LNCAP (cell line): ENCODE measurements at regions not wholly inside any gene's neighbourhood (a gene's known extent, or its start where the extent isn't known, plus 50 kb on each side); places are given as distances from the start of the nearest gene placed in this dataset.

ENCODE experiments used
- CTCF ChIP-seq: fragments of 450-650 bp; IDR thresholded peaks from 2 replicates; pipeline ENCODE4 v1.5.1; 2017; ENCODE audit warnings: mild to moderate bottlenecking

DNA sequence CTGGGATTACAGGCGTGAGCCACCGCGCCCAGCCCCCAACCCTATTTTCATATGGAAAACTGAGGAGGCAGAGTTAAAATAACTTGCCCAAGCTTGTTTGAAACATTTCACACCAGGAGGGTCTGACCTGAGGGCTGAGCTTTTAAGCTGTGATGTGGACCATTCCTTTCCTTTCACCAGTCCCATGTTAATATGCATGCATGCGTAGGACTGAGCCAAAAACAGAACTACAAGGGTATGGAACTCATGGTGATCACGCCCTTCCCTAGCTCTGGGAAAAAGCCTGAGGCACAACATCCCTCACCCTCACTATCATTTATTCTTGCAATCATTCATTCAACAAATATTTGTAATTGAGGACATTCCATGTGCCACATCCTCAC lies 87.4 kb upstream of the FAM169A start:
- TF ChIP-seq CTCF: no peak

- TF ChIP-seq CTCF: no peak
Measured at GRCh38 chr5:74952406-74952805, 86.2 kb upstream of the FAM169A start.

- TF ChIP-seq CTCF: no peak
Measured at GRCh38 chr5:74951865-74952264, 85.7 kb upstream of the FAM169A start.

DNA sequence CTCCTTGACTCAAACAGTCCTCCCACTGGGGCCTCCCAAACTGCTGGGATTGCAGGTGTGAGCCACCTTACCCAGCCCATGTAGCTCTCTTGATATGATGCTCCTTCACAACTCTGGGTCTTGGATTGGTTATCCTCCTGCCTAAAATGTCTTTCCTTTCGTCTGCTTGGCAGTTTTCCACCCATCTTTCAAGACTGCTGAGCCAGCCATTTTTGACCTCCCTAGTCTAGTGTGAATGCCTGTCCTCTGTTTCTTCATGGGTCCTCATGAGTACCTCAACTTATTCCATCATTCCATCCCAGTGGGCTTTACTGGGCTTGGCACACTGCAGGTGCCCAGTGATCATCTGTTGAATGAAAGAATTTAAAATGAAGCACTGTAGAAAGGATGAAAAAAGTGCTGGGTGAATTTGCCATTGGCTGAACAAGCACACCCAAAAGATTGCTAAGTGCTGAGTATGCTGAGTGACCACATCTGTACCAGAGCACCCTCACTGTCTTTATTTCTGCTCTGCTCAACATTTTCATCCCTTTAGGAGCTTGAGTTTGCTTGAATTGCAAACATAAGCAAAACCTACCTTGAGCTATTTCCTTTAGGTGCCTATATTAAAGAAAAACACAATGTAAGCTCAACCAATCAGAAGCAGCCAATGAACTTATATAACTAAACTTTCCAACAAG lies 84.8 kb upstream of the FAM169A start:
- TF ChIP-seq CTCF: no peak

DNA sequence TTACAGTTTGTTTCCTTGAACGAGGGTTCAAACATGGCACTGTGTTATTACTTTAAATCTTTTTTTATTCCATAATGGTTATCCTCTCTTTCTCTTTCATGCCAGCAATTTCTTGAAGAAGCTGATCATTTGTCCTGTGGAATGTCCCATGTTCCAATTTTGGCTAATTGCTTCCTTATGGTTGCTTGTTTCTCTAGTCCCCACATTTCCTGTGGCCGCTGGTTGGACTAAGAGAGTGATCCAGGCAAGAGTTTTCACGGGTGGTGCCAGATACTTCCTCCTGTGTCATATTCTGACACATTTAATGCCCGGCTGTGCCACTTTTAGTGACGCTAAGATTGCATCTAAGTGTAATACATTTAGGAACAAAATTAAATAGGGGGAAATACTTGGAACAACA lies 83.8 kb upstream of the FAM169A start:
- TF ChIP-seq CTCF: no peak

DNA sequence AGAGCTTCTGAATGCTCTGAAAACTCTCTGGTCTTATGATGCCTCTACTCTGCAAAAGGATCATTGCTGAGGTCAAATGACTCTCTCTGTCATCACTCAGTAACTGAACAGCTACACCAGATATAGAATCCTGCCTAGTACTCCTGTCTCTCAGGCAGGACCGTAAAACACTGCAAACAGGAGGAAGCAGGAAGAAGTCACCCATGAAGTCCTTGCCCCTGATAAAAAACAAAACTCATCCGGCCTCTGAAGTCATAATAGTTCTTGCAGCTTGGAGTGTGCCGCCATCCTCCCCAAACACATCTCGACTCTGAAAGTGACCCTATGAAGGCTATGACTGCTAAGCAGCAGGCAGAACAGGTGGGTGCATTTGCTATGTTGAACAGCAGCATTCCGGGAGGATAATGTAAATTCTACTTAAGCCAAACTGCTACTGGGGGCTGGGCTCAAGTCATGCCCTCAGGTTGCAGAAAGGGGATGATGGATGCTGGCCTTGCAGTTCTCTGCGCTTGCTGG lies 81.9 kb upstream of the FAM169A start:
- TF ChIP-seq CTCF: no peak

- TF ChIP-seq CTCF: no peak
Measured at GRCh38 chr5:74946471-74946870, 80.3 kb upstream of the FAM169A start.
